H9 (cell line): ENCODE measurements at regions not wholly inside any gene's neighbourhood (a gene's known extent, or its start where the extent isn't known, plus 50 kb on each side); places are given as distances from the start of the nearest gene placed in this dataset.

Source experiments
- DNase-seq: peaks from one replicate; pipeline ENCODE4 v3.0.0-alpha.2; 2017
- H2AFZ ChIP-seq: one replicate; pipeline ENCODE4 v1.6.1; 2013; ENCODE audit warnings: mild to moderate bottlenecking, low read length, control low read depth, moderate library complexity
- H2AK5ac ChIP-seq: 2 replicates; pipeline ENCODE4 v1.6.1; 2013; ENCODE audit warnings: low read length, control low read depth, mixed read lengths; ENCODE audit not compliant: insufficient read length
- H2BK120ac ChIP-seq: one replicate; pipeline ENCODE4 v1.6.1; 2013; ENCODE audit warnings: low read depth, mild to moderate bottlenecking, low read length, control low read depth, inconsistent platforms; ENCODE audit not compliant: poor library complexity, severe bottlenecking
- H2BK12ac ChIP-seq: 2 replicates; pipeline ENCODE4 v1.6.1; 2013; ENCODE audit warnings: low read length, control low read depth, mixed read lengths, low read depth; ENCODE audit not compliant: insufficient read length
- H2BK15ac ChIP-seq: 2 replicates; pipeline ENCODE4 v1.6.1; 2013; ENCODE audit warnings: low read depth, low read length, control low read depth
- H2BK20ac ChIP-seq: one replicate; pipeline ENCODE4 v1.6.1; 2013; ENCODE audit warnings: low read depth, mild to moderate bottlenecking, low read length, control low read depth, inconsistent platforms; ENCODE audit not compliant: poor library complexity, severe bottlenecking
- H2BK5ac ChIP-seq: 2 replicates; pipeline ENCODE4 v1.6.1; 2013; ENCODE audit warnings: low read length, control low read depth, mixed read lengths; ENCODE audit not compliant: insufficient read length
- H3K14ac ChIP-seq: 2 replicates; pipeline ENCODE4 v1.6.1; 2013; ENCODE audit warnings: low read length, control low read depth; ENCODE audit not compliant: insufficient read depth
- H3K18ac ChIP-seq: 2 replicates; pipeline ENCODE4 v1.6.1; 2013; ENCODE audit warnings: low read depth, mild to moderate bottlenecking, mixed read lengths, low read length, control low read depth; ENCODE audit not compliant: insufficient read length
- H3K23ac ChIP-seq: 2 replicates; pipeline ENCODE4 v1.6.1; 2013; ENCODE audit warnings: low read length, control low read depth, mixed read lengths, low read depth; ENCODE audit not compliant: insufficient read length
- H3K23me2 ChIP-seq: 2 replicates; pipeline ENCODE4 v1.6.1; 2013; ENCODE audit warnings: low read depth, mild to moderate bottlenecking, mixed read lengths, low read length, control low read depth; ENCODE audit not compliant: insufficient read length, poor library complexity, severe bottlenecking
- H3K27ac ChIP-seq: 2 replicates; pipeline ENCODE4 v1.5.1; 2013; ENCODE audit warnings: low read length, control low read depth, mixed read lengths, low read depth; ENCODE audit not compliant: insufficient read length
- H3K27me3 ChIP-seq: 2 replicates; pipeline ENCODE4 v1.6.1; 2013; ENCODE audit warnings: low read length, control low read depth, inconsistent platforms; ENCODE audit not compliant: insufficient read depth
- H3K4ac ChIP-seq: 2 replicates; pipeline ENCODE4 v1.6.1; 2013; ENCODE audit warnings: low read depth, mild to moderate bottlenecking, control low read depth, inconsistent platforms, low read length, moderate library complexity
- H3K4me1 ChIP-seq: 2 replicates; pipeline ENCODE4 v1.6.1; 2013; ENCODE audit warnings: low read length, control low read depth, inconsistent platforms; ENCODE audit not compliant: insufficient read depth
- H3K4me2 ChIP-seq: 2 replicates; pipeline ENCODE4 v1.6.1; 2013; ENCODE audit warnings: low read length, control low read depth, mixed read lengths; ENCODE audit not compliant: insufficient read length, insufficient read depth
- H3K56ac ChIP-seq: 2 replicates; pipeline ENCODE4 v1.6.1; 2013; ENCODE audit warnings: low read depth, mild to moderate bottlenecking, mixed read lengths, low read length, control low read depth; ENCODE audit not compliant: insufficient read length
- H3K79me1 ChIP-seq: 2 replicates; pipeline ENCODE4 v1.6.1; 2013; ENCODE audit warnings: low read depth, mild to moderate bottlenecking, moderate library complexity, low read length, control low read depth, inconsistent platforms; ENCODE audit not compliant: insufficient read depth, poor library complexity, severe bottlenecking
- H3K79me2 ChIP-seq: 2 replicates; pipeline ENCODE4 v1.6.1; 2013; ENCODE audit warnings: low read length, control low read depth, inconsistent platforms; ENCODE audit not compliant: insufficient read depth
- H3K9ac ChIP-seq: 2 replicates; pipeline ENCODE4 v1.6.1; 2013; ENCODE audit warnings: low read length, control low read depth, mixed read lengths; ENCODE audit not compliant: insufficient read length; ENCODE audit errors: extremely low read depth
- H3K9me3 ChIP-seq: one replicate; pipeline ENCODE4 v1.6.1; 2013; ENCODE audit warnings: low read depth, low read length, inconsistent platforms; ENCODE audit not compliant: control insufficient read depth
- H3T11ph ChIP-seq: one replicate; pipeline ENCODE4 v1.6.1; 2013; ENCODE audit warnings: mild to moderate bottlenecking, low read length, control low read depth, inconsistent platforms
- H4K20me1 ChIP-seq: one replicate; pipeline ENCODE4 v1.6.1; 2013; ENCODE audit not compliant: control insufficient read depth, insufficient read length, insufficient read depth
- H4K5ac ChIP-seq: 2 replicates; pipeline ENCODE4 v1.6.1; 2013; ENCODE audit warnings: low read depth, mild to moderate bottlenecking, mixed read lengths, low read length, control low read depth; ENCODE audit not compliant: insufficient read length
- H4K8ac ChIP-seq: replicated peaks from 2 replicates; pipeline ENCODE4 v1.6.1; 2013; ENCODE audit warnings: low read length, control low read depth, mixed read lengths, low read depth; ENCODE audit not compliant: insufficient read length
- H4K91ac ChIP-seq: 2 replicates; pipeline ENCODE4 v1.6.1; 2013; ENCODE audit warnings: low read depth, mild to moderate bottlenecking, moderate library complexity, mixed read lengths, low read length, control low read depth; ENCODE audit not compliant: insufficient read length
- H3K27ac Mint-ChIP-seq, 3 experiments: 2 replicates in 2 of 3; 3 replicates in 1 of 3; pipeline ENCODE4 v1.8.0; 2020 to 2021; ENCODE audit warnings: mixed read lengths in 3 of 3, mild to moderate bottlenecking in 1 of 3, moderate library complexity in 1 of 3
- H3K27me3 Mint-ChIP-seq: 2 replicates; pipeline ENCODE4 v1.8.0; 2021; ENCODE audit warnings: low read depth, mild to moderate bottlenecking, moderate library complexity, mixed read lengths
- H3K36me3 Mint-ChIP-seq, 3 experiments: 2 replicates in 2 of 3; 3 replicates in 1 of 3; pipeline ENCODE4 v1.8.0; 2020 to 2021; ENCODE audit warnings: low read depth in 3 of 3, mixed read lengths in 3 of 3; ENCODE audit not compliant: insufficient read depth in 1 of 3
- H3K4me1 Mint-ChIP-seq, 2 experiments: 2 replicates each; pipeline ENCODE4 v1.8.0; 2020; ENCODE audit warnings: mixed read lengths in 2 of 2
- H3K4me3 Mint-ChIP-seq, 2 experiments: 2 replicates in 1 of 2; 3 replicates in 1 of 2; pipeline ENCODE4 v1.8.0; 2020 to 2021; ENCODE audit warnings: mild to moderate bottlenecking in 2 of 2, mixed read lengths in 2 of 2, moderate library complexity in 1 of 2
- H3K9me3 Mint-ChIP-seq, 2 experiments: 2 replicates in 1 of 2; 3 replicates in 1 of 2; pipeline ENCODE4 v1.8.0; 2020; ENCODE audit warnings: mild to moderate bottlenecking in 2 of 2, mixed read lengths in 2 of 2, moderate library complexity in 1 of 2
- WGBS: extraction: QIAGEN DNeasy Blood & Tissue Kit; methylation state at CpG from one replicate; pipeline ENCODE4 v1.1.7; 2013; ENCODE audit warnings: missing lambda C conversion rate, low lambda C conversion rate, mixed read lengths; ENCODE audit not compliant: insufficient read length; ENCODE audit errors: extremely low coverage; 5-methylcytosine and 5-hydroxymethylcytosine counted together
- TF ChIP-seq, protein P1 (sequence below): fragments of 200-600 bp; sonication (generic); conservative IDR thresholded peaks from 3 replicates; pipeline ENCODE4 v1.8.0; 2021; ENCODE audit warnings: antibody characterized with exemption, mild to moderate bottlenecking

DNA sequence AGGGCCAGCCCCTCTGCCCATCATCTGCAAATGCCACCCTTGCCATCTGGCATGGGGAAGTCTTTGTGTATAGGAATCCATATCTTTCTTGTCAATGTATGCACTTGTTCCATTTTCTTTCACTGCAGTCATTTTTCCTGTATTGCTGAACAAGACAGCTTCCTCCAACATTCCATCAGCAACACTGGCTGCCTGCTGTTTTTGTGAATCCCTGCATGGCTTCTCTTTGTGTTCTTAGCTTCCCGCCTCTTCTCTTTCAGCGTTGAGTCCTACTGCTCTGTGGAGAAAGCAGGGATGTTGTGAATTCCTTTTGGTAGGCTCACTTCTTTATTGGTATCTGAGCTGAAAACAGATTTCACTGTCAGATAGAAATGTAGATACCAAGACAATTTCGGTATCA is 150.0 kb downstream of the LPIN1 start:
- H2AK5ac ChIP-seq, result no peak overlapping the region
- H3K27ac ChIP-seq, result no peak overlapping the region
- H3K9me3 ChIP-seq, result no peaks in the 10 kb centered on the region
- Mint-ChIP-seq H3K36me3 (peaks cover 0 to 5% (median 0%) of the 10 kb centered on the region in 3 experiments; a peak in 2 of 7 replicates), H3K4me3 (no peak overlapping the region), H3K27ac (no peak overlapping the region), H3K9me3 (peaks cover 0 to 11% of the 10 kb centered on the region in 2 experiments; a peak in 3 of 5 replicates), H3K27me3 (no peaks in the 10 kb centered on the region), H3K4me1 (peaks cover 14 to 16% of the 10 kb centered on the region in 2 experiments)
- no peak overlapping the region for H3K56ac ChIP-seq
- H3K27me3 ChIP-seq, result no peaks in the 10 kb centered on the region; the same call in 1 of the 2 replicates
- TF ChIP-seq, protein P1, sequence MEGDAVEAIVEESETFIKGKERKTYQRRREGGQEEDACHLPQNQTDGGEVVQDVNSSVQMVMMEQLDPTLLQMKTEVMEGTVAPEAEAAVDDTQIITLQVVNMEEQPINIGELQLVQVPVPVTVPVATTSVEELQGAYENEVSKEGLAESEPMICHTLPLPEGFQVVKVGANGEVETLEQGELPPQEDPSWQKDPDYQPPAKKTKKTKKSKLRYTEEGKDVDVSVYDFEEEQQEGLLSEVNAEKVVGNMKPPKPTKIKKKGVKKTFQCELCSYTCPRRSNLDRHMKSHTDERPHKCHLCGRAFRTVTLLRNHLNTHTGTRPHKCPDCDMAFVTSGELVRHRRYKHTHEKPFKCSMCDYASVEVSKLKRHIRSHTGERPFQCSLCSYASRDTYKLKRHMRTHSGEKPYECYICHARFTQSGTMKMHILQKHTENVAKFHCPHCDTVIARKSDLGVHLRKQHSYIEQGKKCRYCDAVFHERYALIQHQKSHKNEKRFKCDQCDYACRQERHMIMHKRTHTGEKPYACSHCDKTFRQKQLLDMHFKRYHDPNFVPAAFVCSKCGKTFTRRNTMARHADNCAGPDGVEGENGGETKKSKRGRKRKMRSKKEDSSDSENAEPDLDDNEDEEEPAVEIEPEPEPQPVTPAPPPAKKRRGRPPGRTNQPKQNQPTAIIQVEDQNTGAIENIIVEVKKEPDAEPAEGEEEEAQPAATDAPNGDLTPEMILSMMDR, result no peak
- H4K91ac ChIP-seq, result no peak overlapping the region
- no peak overlapping the region for H3K4me2 ChIP-seq
- no peak overlapping the region for H2AFZ ChIP-seq
- no peak overlapping the region for H3K9ac ChIP-seq
- H2BK5ac ChIP-seq, result no peak overlapping the region
- WGBS, result no CpG with 5 or more reads among the region's 3 CpGs
- DNase-seq, result no peak
- no peak overlapping the region for H3T11ph ChIP-seq
- no peak overlapping the region for H2BK15ac ChIP-seq
- H3K4ac ChIP-seq, result no peak overlapping the region
- no peak overlapping the region for H4K5ac ChIP-seq
- H3K23me2 ChIP-seq, result no peaks in the 10 kb centered on the region
- H3K4me1 ChIP-seq, result peaks cover 5% of the 10 kb centered on the region; the same call in 1 of the 2 replicates
- no peaks in the 10 kb centered on the region for H4K20me1 ChIP-seq
- H3K79me2 ChIP-seq, result no peaks in the 10 kb centered on the region
- H3K18ac ChIP-seq, result no peak overlapping the region
- no peak overlapping the region for H4K8ac ChIP-seq
- no peaks in the 10 kb centered on the region for H3K79me1 ChIP-seq
- H2BK120ac ChIP-seq, result no peak overlapping the region
- H2BK20ac ChIP-seq, result no peak overlapping the region
- H3K23ac ChIP-seq, result no peak overlapping the region
- H3K14ac ChIP-seq, result no peak overlapping the region
- no peak overlapping the region for H2BK12ac ChIP-seq
